ENCODE measurements at regions not wholly inside any gene's neighbourhood (a gene's known extent, or its start where the extent isn't known, plus 50 kb on each side); places are given as distances from the start of the nearest gene placed in this dataset.

DNA sequence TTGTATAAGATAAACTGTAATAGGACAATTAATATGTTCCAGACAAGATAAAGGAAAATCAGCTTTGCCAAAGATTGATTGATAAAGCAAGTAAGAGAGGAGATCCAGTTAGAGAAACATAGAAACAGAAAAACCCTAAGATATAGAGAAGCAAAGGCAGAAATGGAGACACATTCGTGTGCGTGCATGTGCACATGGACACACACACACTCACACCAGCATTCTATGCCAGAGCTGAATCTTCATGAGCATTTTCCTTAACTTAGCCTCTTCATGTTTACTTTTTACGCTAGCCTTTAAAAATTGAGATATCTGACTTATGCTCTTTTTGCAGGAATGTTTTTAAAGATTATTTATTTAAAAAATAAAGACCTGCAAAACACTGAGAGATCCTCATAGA, 168.5 kb upstream of the ATP2B1 start:
- TF ChIP-seq CTCF (IDR thresholded peaks at IDR 0.05; ENCODE audit: extremely low read depth in 1 of 2, insufficient read depth in 1 of 2, low read depth in 1 of 2, low read length in 2 of 2) (no peak), EZH2 (IDR thresholded peaks at IDR 0.05; ENCODE audit: borderline replicate concordance, low read depth, low read length, severe bottlenecking) (no peak), POLR2A (IDR thresholded peaks at IDR 0.05; ENCODE audit: low read depth, low read length) (no peak), MAX (IDR thresholded peaks at IDR 0.05; ENCODE audit: insufficient read depth, insufficient read length) (no peak), MYC (IDR thresholded peaks at IDR 0.05; ENCODE audit: low read depth, low read length) (no peak), POLR2AphosphoS5 (IDR thresholded peaks at IDR 0.05; ENCODE audit: insufficient read depth, low read depth, low read length) (no peak), FOS (IDR thresholded peaks at IDR 0.05; ENCODE audit: borderline replicate concordance, insufficient read depth, low read length) (no peak)
